ENCODE measurements at regions not wholly inside any gene's neighbourhood (a gene's known extent, or its start where the extent isn't known, plus 50 kb on each side); places are given as distances from the start of the nearest gene placed in this dataset.

- Histone ChIP-seq H3K4me3 (replicated peaks in 1 of 4; ENCODE audit: control extremely low read depth in 1 of 4, insufficient read depth in 1 of 4, low read depth in 3 of 4, low read length in 4 of 4) (no peak overlapping the region), H3K4me1 (ENCODE audit: control insufficient read depth, extremely low read depth, insufficient read depth, low read length) (no peaks in the 10 kb centered on the region), H3K36me3 (ENCODE audit: control insufficient read depth, insufficient read depth, low read length) (no peaks in the 10 kb centered on the region), H3K4me2 (ENCODE audit: extremely low read depth, insufficient read depth, low read length) (no peak overlapping the region), H2AFZ (ENCODE audit: low read length) (no peak overlapping the region), H3K79me2 (ENCODE audit: control insufficient read depth, insufficient read depth, low read length) (no peaks in the 10 kb centered on the region), H3K9me3 (ENCODE audit: control insufficient read depth, insufficient read depth, low read depth, low read length) (no peaks in the 10 kb centered on the region), H4K20me1 (ENCODE audit: control insufficient read depth, extremely low read depth, insufficient read depth, low read length) (no peaks in the 10 kb centered on the region), H3K9ac (ENCODE audit: insufficient read depth, low read length) (no peak overlapping the region), H3K27me3 (ENCODE audit: control insufficient read depth, insufficient read depth, low read length) (no peaks in the 10 kb centered on the region), H3K27ac (ENCODE audit: insufficient read depth, low read length) (no peak overlapping the region)
- DNase-seq (ENCODE audit: low read depth in 2 of 2) = no peak
- TF ChIP-seq EZH2 (IDR thresholded peaks at IDR 0.05; ENCODE audit: low read length, missing control alignments) (no peak), CTCF (conservative IDR thresholded peaks at IDR 0.05 in 1 of 2, IDR thresholded peaks at IDR 0.05 in 1 of 2; ENCODE audit: low read depth in 1 of 2, low read length in 2 of 2) (no peak)
These were observed 294.2 kb downstream of the TEX29 start for GRCh38 chr13:111614613-111615012.

- H3K36me3 ChIP-seq (ENCODE audit: control insufficient read depth, insufficient read depth, low read length) = no peaks in the 10 kb centered on the region
- H3K27me3 ChIP-seq (ENCODE audit: control insufficient read depth, insufficient read depth, low read length) = no peaks in the 10 kb centered on the region
- H3K27ac ChIP-seq (ENCODE audit: insufficient read depth, low read length) = no peak overlapping the region
- no peaks in the 10 kb centered on the region for H3K4me1 ChIP-seq (ENCODE audit: control insufficient read depth, extremely low read depth, insufficient read depth, low read length)
- no peak overlapping the region for H2AFZ ChIP-seq (ENCODE audit: low read length)
- no peak for DNase-seq (ENCODE audit: low read depth in 2 of 2)
- no peak overlapping the region for H3K4me3 ChIP-seq (replicated peaks in 1 of 4; ENCODE audit: control extremely low read depth in 1 of 4, insufficient read depth in 1 of 4, low read depth in 3 of 4, low read length in 4 of 4)
- no peaks in the 10 kb centered on the region for H3K9me3 ChIP-seq (ENCODE audit: control insufficient read depth, insufficient read depth, low read depth, low read length)
- no peak for TF ChIP-seq CTCF (conservative IDR thresholded peaks at IDR 0.05 in 1 of 2, IDR thresholded peaks at IDR 0.05 in 1 of 2; ENCODE audit: low read depth in 1 of 2, low read length in 2 of 2)
- TF ChIP-seq EZH2 (IDR thresholded peaks at IDR 0.05; ENCODE audit: low read length, missing control alignments) = no peak
- H3K9ac ChIP-seq (ENCODE audit: insufficient read depth, low read length) = no peak overlapping the region
- no peaks in the 10 kb centered on the region for H3K79me2 ChIP-seq (ENCODE audit: control insufficient read depth, insufficient read depth, low read length)
- no peaks in the 10 kb centered on the region for H4K20me1 ChIP-seq (ENCODE audit: control insufficient read depth, extremely low read depth, insufficient read depth, low read length)
- H3K4me2 ChIP-seq (ENCODE audit: extremely low read depth, insufficient read depth, low read length) = no peak overlapping the region
These were observed 295.8 kb downstream of the TEX29 start for GRCh38 chr13:111616203-111616602.

- TF ChIP-seq CTCF (conservative IDR thresholded peaks at IDR 0.05 in 1 of 2, IDR thresholded peaks at IDR 0.05 in 1 of 2; ENCODE audit: low read depth in 1 of 2, low read length in 2 of 2) (no peak), EZH2 (IDR thresholded peaks at IDR 0.05; ENCODE audit: low read length, missing control alignments) (no peak)
- no peak overlapping the region for H3K4me3 ChIP-seq (replicated peaks in 1 of 4; ENCODE audit: control extremely low read depth in 1 of 4, insufficient read depth in 1 of 4, low read depth in 3 of 4, low read length in 4 of 4)
- H3K9me3 ChIP-seq (ENCODE audit: control insufficient read depth, insufficient read depth, low read depth, low read length) = no peaks in the 10 kb centered on the region
- no peaks in the 10 kb centered on the region for H4K20me1 ChIP-seq (ENCODE audit: control insufficient read depth, extremely low read depth, insufficient read depth, low read length)
- no peak overlapping the region for H2AFZ ChIP-seq (ENCODE audit: low read length)
- DNase-seq (ENCODE audit: low read depth in 2 of 2) = no peak
- H3K27me3 ChIP-seq (ENCODE audit: control insufficient read depth, insufficient read depth, low read length) = no peaks in the 10 kb centered on the region
- no peaks in the 10 kb centered on the region for H3K4me1 ChIP-seq (ENCODE audit: control insufficient read depth, extremely low read depth, insufficient read depth, low read length)
- H3K27ac ChIP-seq (ENCODE audit: insufficient read depth, low read length) = no peak overlapping the region
- no peak overlapping the region for H3K4me2 ChIP-seq (ENCODE audit: extremely low read depth, insufficient read depth, low read length)
- H3K79me2 ChIP-seq (ENCODE audit: control insufficient read depth, insufficient read depth, low read length) = no peaks in the 10 kb centered on the region
- H3K9ac ChIP-seq (ENCODE audit: insufficient read depth, low read length) = no peak overlapping the region
- H3K36me3 ChIP-seq (ENCODE audit: control insufficient read depth, insufficient read depth, low read length) = no peaks in the 10 kb centered on the region
These were observed 299.7 kb downstream of the TEX29 start for GRCh38 chr13:111620166-111620565.
